Activated naive CD8-positive, alpha-beta T cell treated with anti-CD3 and anti-CD28 coated beads, Interleukin-2, amount 50 U/mL, for 16 hours (primary cell): ENCODE measurements at regions not wholly inside any gene's neighbourhood (a gene's known extent, or its start where the extent isn't known, plus 50 kb on each side); places are given as distances from the start of the nearest gene placed in this dataset.

Experiments
- DNase-seq: peaks from one replicate; pipeline ENCODE4 v3.0.0-alpha.2; 2020; ENCODE audit warnings: low read depth, low spot score

- DNase-seq = no peak
These were observed 505.9 kb downstream of the CPS1 start for GRCh38 chr2:211062297-211062612.

GRCh38 chr2:211067029-211067428, 510.6 kb downstream of the CPS1 start:
- no peak for DNase-seq

GRCh38 chr2:211068108-211068780, 511.8 kb downstream of the CPS1 start:
- no peak for DNase-seq

DNA sequence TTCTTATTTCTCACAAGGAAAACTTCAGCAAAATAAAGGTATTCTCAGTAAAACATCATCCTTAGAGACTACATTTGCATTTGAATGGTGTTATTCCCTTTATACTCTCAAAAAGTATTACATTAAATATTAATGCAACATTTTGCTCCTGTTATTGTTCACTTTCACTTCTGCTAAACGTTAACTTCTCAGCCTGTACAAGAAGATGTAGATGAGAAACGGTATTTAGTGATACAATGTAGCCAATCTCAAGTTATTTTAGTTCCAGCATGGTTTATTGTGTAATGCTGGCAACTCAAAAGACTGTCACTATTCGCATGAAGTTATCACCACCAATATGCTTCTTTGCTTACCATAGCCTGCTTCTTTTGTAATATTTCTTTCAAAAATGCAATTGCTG, 514.1 kb downstream of the CPS1 start:
- DNase-seq = no peak

DNA sequence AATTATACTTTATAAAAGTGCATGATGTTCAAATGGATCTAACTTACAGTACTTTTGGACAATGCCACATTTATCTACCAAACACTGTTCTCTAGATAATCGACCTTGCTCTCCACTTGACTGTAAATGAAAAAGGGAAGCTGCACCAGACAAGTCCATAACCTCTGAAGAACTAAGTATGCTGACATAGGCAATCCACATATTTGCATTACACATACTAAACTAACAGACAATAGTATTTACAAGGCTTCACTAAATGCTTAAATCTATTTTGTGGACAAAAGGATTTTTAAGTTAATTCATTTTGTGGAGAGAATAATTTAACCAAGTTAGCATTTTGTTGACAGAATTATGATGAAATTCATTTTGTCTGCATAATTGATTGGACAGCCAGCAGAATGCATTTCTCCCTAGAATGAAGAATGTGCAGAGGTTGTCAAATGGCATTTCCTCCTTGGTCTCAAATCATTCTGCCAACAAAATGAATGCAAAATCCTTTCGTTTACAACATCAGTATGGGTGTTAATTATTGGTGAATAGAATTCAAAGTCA, 520.9 kb downstream of the CPS1 start:
- DNase-seq = no peak

- no peak for DNase-seq
These were observed 528.0 kb downstream of the CPS1 start for GRCh38 chr2:211084352-211084751.

- no peak for DNase-seq
These were observed 528.8 kb downstream of the CPS1 start for GRCh38 chr2:211085056-211085680.

- DNase-seq = no peak
These were observed 529.6 kb downstream of the CPS1 start for GRCh38 chr2:211086049-211086448.

GRCh38 chr2:211089127-211089526, 532.7 kb downstream of the CPS1 start:
- DNase-seq = no peak

DNA sequence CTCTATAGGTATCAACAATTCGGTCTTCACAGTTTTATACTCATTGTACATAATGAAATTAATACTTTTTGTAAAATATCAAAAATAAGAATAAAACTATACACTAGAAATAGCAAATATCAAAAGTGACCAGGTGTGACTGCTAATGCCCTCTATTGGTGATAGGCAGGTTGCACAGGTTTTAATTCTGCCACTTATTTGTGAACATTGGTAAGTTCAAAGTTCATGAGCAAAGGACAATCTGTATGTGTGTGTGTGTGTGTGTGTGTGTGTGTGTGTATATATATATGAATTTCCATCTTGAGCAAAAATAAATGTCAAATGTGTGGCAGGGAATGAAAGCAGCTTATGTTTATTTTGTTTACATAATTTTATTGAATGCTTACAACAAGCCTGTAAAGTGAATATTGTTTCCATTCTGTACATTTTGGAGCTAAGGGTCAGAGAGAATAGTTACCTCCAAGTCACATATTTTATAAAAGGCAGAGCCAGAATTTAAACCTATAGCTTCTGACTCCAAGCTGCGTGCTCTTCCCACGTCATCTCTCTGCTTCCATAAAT, 537.4 kb downstream of the CPS1 start:
- DNase-seq = no peak

DNA sequence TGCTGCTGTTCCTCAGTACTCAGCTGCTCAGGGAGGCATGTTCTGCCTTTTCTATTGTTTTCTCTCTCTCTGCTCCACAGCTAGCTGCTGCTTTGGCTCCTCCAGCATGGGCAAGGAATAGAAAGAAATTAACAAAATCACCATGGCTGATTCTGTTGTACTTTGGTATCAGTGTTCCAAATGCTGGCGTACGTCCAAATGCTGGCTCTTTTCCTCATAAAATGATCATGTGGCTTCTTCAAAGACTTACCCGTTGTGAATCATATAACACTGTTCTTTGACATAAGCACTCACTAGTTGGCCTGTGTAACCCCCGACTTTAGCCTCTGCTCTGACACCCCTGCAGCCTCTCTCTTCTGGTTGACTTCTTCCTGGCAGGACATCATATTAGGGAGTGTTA, 547.6 kb downstream of the CPS1 start:
- DNase-seq = no peak

DNA sequence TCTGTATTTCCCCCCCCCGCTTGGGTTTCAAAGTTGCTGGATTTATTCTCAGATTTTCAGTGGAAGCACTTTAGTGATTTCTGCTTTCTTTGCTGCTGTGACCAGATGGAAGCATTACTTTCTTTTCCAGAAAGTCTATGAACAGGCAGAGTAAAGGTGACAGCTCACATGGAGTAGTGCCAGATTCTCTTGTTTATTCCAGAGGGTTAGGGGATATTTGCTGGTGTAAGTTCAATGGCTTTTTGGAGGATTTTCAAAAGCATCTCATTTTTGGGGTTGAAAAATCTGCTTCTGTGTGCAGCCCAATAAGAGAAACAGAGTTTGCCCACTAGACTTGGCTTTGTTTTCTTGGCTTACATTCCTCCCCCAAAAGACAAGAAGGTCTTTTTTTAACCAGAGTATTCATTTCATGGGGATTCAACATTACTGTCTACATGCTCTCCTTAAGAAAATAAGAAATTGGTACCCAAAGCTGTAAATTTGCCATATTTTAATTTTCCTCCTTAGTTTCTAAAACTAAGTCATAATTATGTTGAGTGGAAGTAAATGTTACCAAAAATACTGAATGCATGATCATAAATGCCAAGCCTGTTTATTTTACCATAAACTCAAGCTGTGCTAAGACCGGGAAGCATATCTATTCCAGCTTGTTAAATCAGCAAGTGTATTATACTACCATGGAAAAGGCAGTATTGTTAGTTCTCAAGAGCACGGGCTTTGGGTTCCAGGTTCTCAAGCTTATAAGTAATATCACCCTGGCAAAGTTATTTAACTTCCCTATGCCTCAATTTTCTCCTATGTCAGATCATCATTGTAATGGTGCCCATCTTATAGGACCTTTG, 557.2 kb downstream of the CPS1 start:
- DNase-seq = no peak

GRCh38 chr2:211114826-211115455, 558.5 kb downstream of the CPS1 start:
- no peak for DNase-seq

GRCh38 chr2:211117026-211117425, 560.6 kb downstream of the CPS1 start:
- DNase-seq = no peak

- DNase-seq = no peak
These were observed 569.9 kb downstream of the CPS1 start for GRCh38 chr2:211126256-211126655.

- DNase-seq = no peak
These were observed 571.1 kb downstream of the CPS1 start for GRCh38 chr2:211127501-211127900.

DNA sequence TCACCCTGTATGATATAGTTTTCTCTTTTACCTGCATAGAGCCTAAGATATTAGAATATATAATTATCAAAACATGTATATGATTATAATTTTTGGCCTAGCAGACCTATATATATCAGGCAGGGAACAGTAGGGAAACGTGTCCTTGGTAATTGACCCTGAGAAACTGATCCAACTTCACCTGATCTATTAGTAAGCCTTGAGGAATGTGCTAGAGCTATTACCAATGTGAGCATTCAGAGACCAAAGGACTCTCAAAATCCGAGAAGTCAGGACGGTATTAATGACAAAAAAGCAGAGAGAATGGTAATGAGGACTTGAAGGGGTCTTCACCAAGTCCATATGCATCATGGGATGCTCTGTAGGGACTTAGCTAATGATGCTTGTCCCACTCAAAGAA, 571.9 kb downstream of the CPS1 start:
- no peak for DNase-seq

DNA sequence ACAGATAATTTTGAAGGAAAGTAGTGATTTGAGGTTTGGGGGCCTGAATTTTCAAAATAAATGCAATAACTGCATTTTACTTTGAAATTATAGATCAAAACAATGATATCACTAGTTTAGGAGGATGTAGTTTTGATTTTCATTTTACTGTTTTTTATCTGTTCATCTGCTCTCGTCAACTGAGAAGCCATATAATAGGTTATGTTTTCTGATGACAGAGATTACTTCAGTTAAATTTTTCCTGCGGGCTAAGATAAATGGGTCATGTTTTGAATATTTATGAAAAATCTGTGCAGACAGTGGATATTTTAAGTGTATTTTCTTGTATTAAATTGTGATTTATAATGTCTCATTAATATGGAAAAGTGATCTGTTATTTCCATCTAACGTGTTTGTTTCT, 573.4 kb downstream of the CPS1 start:
- no peak for DNase-seq

GRCh38 chr2:211132046-211132445, 575.6 kb downstream of the CPS1 start:
- no peak for DNase-seq

- no peak for DNase-seq
These were observed 576.2 kb downstream of the CPS1 start for GRCh38 chr2:211132573-211132972.

DNA sequence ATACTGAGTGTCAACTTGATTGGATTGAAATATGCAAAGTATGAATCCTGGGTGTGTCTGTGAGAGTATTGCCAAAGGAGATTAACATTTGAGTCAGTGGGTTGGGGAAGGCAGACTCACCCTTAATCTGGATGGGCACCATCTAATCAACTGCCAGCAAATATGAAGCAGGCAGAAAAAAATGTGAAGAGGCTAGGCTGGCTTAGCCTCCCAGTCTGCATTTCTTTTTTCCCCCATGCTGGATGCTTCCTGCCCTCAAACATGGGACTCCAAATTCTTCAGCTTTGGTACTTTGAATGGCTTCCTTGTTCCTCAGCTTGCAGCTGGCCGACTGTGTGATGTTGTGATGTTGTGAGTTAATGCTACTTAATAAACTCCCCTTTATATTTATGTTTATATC, 577.4 kb downstream of the CPS1 start:
- no peak for DNase-seq

GRCh38 chr2:211138551-211138950, 582.2 kb downstream of the CPS1 start:
- DNase-seq = no peak
